H1 (cell line): ENCODE measurements at regions not wholly inside any gene's neighbourhood (a gene's known extent, or its start where the extent isn't known, plus 50 kb on each side); places are given as distances from the start of the nearest gene placed in this dataset.

Source experiments
- CTCF ChIA-PET: fragments of 300-600 bp; sonication (Branson Sonifier 250); formaldehyde crosslinking; loops from one replicate; lab custom pipeline; 2021; ENCODE audit not compliant: partially characterized antibody; lab: Charles Lee
- POLR2A ChIA-PET: fragments of 300-600 bp; sonication (Branson Sonifier 250); formaldehyde crosslinking; loops from one replicate; lab custom pipeline; 2021; ENCODE audit warnings: inconsistent platforms; ENCODE audit not compliant: partially characterized antibody; lab: Charles Lee
- DNase-seq, 2 experiments: peaks; one replicate each; pipeline versions ENCODE4 v3.0.0 to v3.0.0-alpha.2; 2010 to 2022; ENCODE audit warnings: low spot score in 2 of 2, low read depth in 1 of 2, mixed read lengths in 1 of 2
- FAIRE-seq: peaks from 2 replicates; lab custom pipeline; 2011; peaks lifted over from hg19 to GRCh38; lab: Jason Lieb, UNC
- H2AFZ ChIP-seq: 2 replicates; pipeline ENCODE4 v1.8.1; 2012; ENCODE audit warnings: low read length, inconsistent platforms
- H2AK5ac ChIP-seq: 2 replicates; pipeline ENCODE4 v1.6.1; 2013; ENCODE audit warnings: low read depth, low read length
- H2BK120ac ChIP-seq: replicated peaks from 2 replicates; pipeline ENCODE3; 2013; ENCODE audit warnings: low read depth, low read length, inconsistent platforms
- H2BK12ac ChIP-seq: 2 replicates; pipeline ENCODE4 v1.6.1; 2013; ENCODE audit warnings: low read depth, low read length
- H2BK15ac ChIP-seq: 2 replicates; pipeline ENCODE4 v1.6.1; 2013; ENCODE audit warnings: low read length
- H2BK20ac ChIP-seq: 2 replicates; pipeline ENCODE4 v1.6.1; 2013; ENCODE audit warnings: low read length
- H2BK5ac ChIP-seq: 2 replicates; pipeline ENCODE4 v1.6.1; 2013; ENCODE audit warnings: low read depth, low read length
- H3K14ac ChIP-seq: 2 replicates; pipeline ENCODE4 v1.6.1; 2013; ENCODE audit warnings: inconsistent platforms; ENCODE audit not compliant: insufficient read length
- H3K18ac ChIP-seq: 2 replicates; pipeline ENCODE4 v1.6.1; 2013; ENCODE audit warnings: low read length; ENCODE audit errors: extremely low read depth
- H3K23ac ChIP-seq: 2 replicates; pipeline ENCODE4 v1.6.1; 2013; ENCODE audit warnings: inconsistent platforms; ENCODE audit not compliant: insufficient read length
- H3K23me2 ChIP-seq: 2 replicates; pipeline ENCODE4 v1.6.1; 2013; ENCODE audit warnings: low read depth, low read length
- H3K27ac ChIP-seq: 2 replicates; pipeline ENCODE4 v1.6.1; 2011; ENCODE audit warnings: low read depth, low read length, inconsistent platforms
- H3K27me3 ChIP-seq, 4 experiments: replicated peaks in 1 of 4; 1 replicate in 1 of 4; 2 replicates in 3 of 4; pipeline versions ENCODE4 v1.6.1 to v1.8.1; 2011 to 2013; ENCODE audit warnings: low read length in 3 of 4, mild to moderate bottlenecking in 3 of 4, inconsistent platforms in 2 of 4, mixed read lengths in 2 of 4, moderate library complexity in 1 of 4; ENCODE audit not compliant: control insufficient read depth in 3 of 4, insufficient read depth in 3 of 4; ENCODE audit errors: extremely low read depth in 1 of 4
- H3K36me3 ChIP-seq, 4 experiments: 2 replicates each; pipeline versions ENCODE4 v1.6.1 to v1.8.1; 2011 to 2013; ENCODE audit warnings: mild to moderate bottlenecking in 4 of 4, low read length in 3 of 4, moderate library complexity in 2 of 4, control low read depth in 1 of 4, inconsistent platforms in 1 of 4; ENCODE audit not compliant: insufficient read depth in 4 of 4, control insufficient read depth in 2 of 4
- H3K4ac ChIP-seq: replicated peaks from 2 replicates; pipeline ENCODE3; 2013; ENCODE audit warnings: low read length, low read depth, mixed read lengths, inconsistent platforms; ENCODE audit not compliant: insufficient read length
- H3K4me1 ChIP-seq, 4 experiments: replicated peaks in 1 of 4; 1 replicate in 1 of 4; 2 replicates in 3 of 4; pipeline versions ENCODE4 v1.6.1 to v1.8.1; 2011 to 2013; ENCODE audit warnings: low read length in 3 of 4, inconsistent platforms in 2 of 4, mixed read lengths in 1 of 4; ENCODE audit not compliant: insufficient read depth in 4 of 4, control insufficient read depth in 3 of 4
- H3K4me2 ChIP-seq, 2 experiments: 2 replicates each; pipeline versions ENCODE4 v1.6.1 to v1.8.1; 2011 to 2013; ENCODE audit warnings: low read depth in 2 of 2, low read length in 2 of 2, control low read depth in 1 of 2, inconsistent platforms in 1 of 2, mild to moderate bottlenecking in 1 of 2; ENCODE audit not compliant: insufficient read depth in 1 of 2
- H3K4me3 ChIP-seq, 4 experiments: fragments of 200-600, 300-600 bp in 1 of 4; sonication (generic), shearing (Covaris generic), sonication (Bioruptor Twin) in 1 of 4; 2 replicates each; pipeline versions ENCODE4 v1.5.1 to v1.8.1; 2011 to 2016; ENCODE audit warnings: low read length in 4 of 4, low read depth in 3 of 4, control low read depth in 2 of 4, inconsistent platforms in 2 of 4, mild to moderate bottlenecking in 2 of 4, mixed read lengths in 1 of 4, moderate library complexity in 1 of 4; ENCODE audit not compliant: insufficient read depth in 2 of 4; ENCODE audit errors: extremely low read depth in 1 of 4
- H3K56ac ChIP-seq: replicated peaks from 2 replicates; pipeline ENCODE3; 2013; ENCODE audit warnings: low read depth, mild to moderate bottlenecking, mixed read lengths, low read length, inconsistent platforms; ENCODE audit not compliant: insufficient read length
- H3K79me1 ChIP-seq: 2 replicates; pipeline ENCODE4 v1.6.1; 2013; ENCODE audit warnings: low read depth, low read length, control low read depth
- H3K79me2 ChIP-seq, 2 experiments: 2 replicates each; pipeline versions ENCODE4 v1.6.1 to v1.8.1; 2012 to 2013; ENCODE audit warnings: low read length in 2 of 2, mild to moderate bottlenecking in 2 of 2, inconsistent platforms in 1 of 2; ENCODE audit not compliant: insufficient read depth in 2 of 2, control insufficient read depth in 1 of 2
- H3K9ac ChIP-seq, 4 experiments: replicated peaks in 1 of 4; 1 replicate in 1 of 4; 2 replicates in 3 of 4; pipeline versions ENCODE4 v1.6.1 to v1.8.1; 2011 to 2013; ENCODE audit warnings: low read depth in 3 of 4, low read length in 3 of 4, control low read depth in 2 of 4, mild to moderate bottlenecking in 2 of 4, moderate library complexity in 2 of 4, inconsistent platforms in 1 of 4; ENCODE audit errors: extremely low read depth in 1 of 4
- H3K9me3 ChIP-seq, 2 experiments: 2 replicates each; pipeline versions ENCODE4 v1.6.1 to v1.8.1; 2012 to 2013; ENCODE audit warnings: mild to moderate bottlenecking in 2 of 2, moderate library complexity in 2 of 2, control low read depth in 1 of 2, inconsistent platforms in 1 of 2, low read depth in 1 of 2, low read length in 1 of 2, mixed read lengths in 1 of 2; ENCODE audit not compliant: insufficient read depth in 2 of 2
- H4K20me1 ChIP-seq, 2 experiments: replicated peaks in 1 of 2; 2 replicates each; pipeline versions ENCODE3 to v1.8.1; 2011 to 2013; ENCODE audit warnings: inconsistent platforms in 2 of 2, low read length in 2 of 2, mild to moderate bottlenecking in 1 of 2; ENCODE audit not compliant: insufficient read depth in 2 of 2, control insufficient read depth in 1 of 2
- H4K5ac ChIP-seq: 2 replicates; pipeline ENCODE4 v1.6.1; 2013; ENCODE audit warnings: low read length, low read depth, mixed read lengths, inconsistent platforms; ENCODE audit not compliant: insufficient read length
- H4K8ac ChIP-seq: 2 replicates; pipeline ENCODE4 v1.8.0; 2013; ENCODE audit warnings: mild to moderate bottlenecking, moderate library complexity, low read length, inconsistent platforms; ENCODE audit not compliant: insufficient read depth; ENCODE audit errors: extremely low read depth
- H4K91ac ChIP-seq: replicated peaks from 2 replicates; pipeline ENCODE3; 2013; ENCODE audit warnings: low read length, mixed read lengths, inconsistent platforms; ENCODE audit not compliant: insufficient read length
- ATF2 ChIP-seq: IDR thresholded peaks from 2 replicates; pipeline ENCODE4 v1.6.1; 2012; ENCODE audit warnings: low read length, inconsistent platforms
- GABPA ChIP-seq: IDR thresholded peaks from 2 replicates; pipeline ENCODE4 v1.6.1; 2011; ENCODE audit warnings: mild to moderate bottlenecking, low read length, moderate library complexity, borderline replicate concordance; ENCODE audit not compliant: insufficient read depth
- KDM5A ChIP-seq: fragments of 200-600 bp; IDR thresholded peaks from 2 replicates; pipeline ENCODE4 v1.7.1; 2012; ENCODE audit warnings: mild to moderate bottlenecking, low read length, inconsistent platforms, mixed read lengths
- RBBP5 ChIP-seq: IDR thresholded peaks from 2 replicates; pipeline ENCODE4 v1.7.1; 2012; ENCODE audit warnings: low read depth, mild to moderate bottlenecking, inconsistent platforms, low read length, moderate library complexity, borderline replicate concordance
- SUZ12 ChIP-seq: fragments of 200-600 bp; sonication (generic); IDR thresholded peaks from 2 replicates; pipeline ENCODE4 v1.6.1; 2012; ENCODE audit warnings: mild to moderate bottlenecking, inconsistent platforms, low read length, moderate library complexity, mixed read lengths
- WGBS, 2 experiments: shearing (Covaris generic) in 1 of 2; methylation state at CpG; one replicate each; pipeline versions ENCODE4 v1.1.6 to v1.1.7; 2013 to 2015; ENCODE audit warnings: low lambda C conversion rate in 2 of 2, mixed read lengths in 2 of 2, inconsistent platforms in 1 of 2, low coverage in 1 of 2, missing lambda C conversion rate in 1 of 2; ENCODE audit not compliant: insufficient replicate concordance in 2 of 2, insufficient coverage in 1 of 2, insufficient read length in 1 of 2; ENCODE audit errors: extremely low coverage in 1 of 2, missing lambda C conversion rate in 1 of 2; 5-methylcytosine and 5-hydroxymethylcytosine counted together

GRCh38 chr12:75872762-75873161 is 158.8 kb downstream of the PHLDA1 start:
- H3K4me2 ChIP-seq: no peak overlapping the region
- H3K79me1 ChIP-seq: no peaks in the 10 kb centered on the region
- H2BK120ac ChIP-seq: no peak overlapping the region
- no peaks in the 10 kb centered on the region for H4K20me1 ChIP-seq
- no peak overlapping the region; the same call in 1 of the 2 replicates for H2BK15ac ChIP-seq
- no peaks in the 10 kb centered on the region for H3K9me3 ChIP-seq
- DNase-seq: no peak
- no peak overlapping the region for H3K4ac ChIP-seq
- H3K9ac ChIP-seq: no peak overlapping the region; a peak in 1 of 7 replicates
- H3K79me2 ChIP-seq: no peaks in the 10 kb centered on the region
- WGBS, 2 experiments: 94% methylated on average over 2 of the region's 2 CpGs; no CpG with 5 or more reads in 1 of the 2 experiments
- H4K91ac ChIP-seq: no peak overlapping the region
- no peak overlapping the region for H3K27ac ChIP-seq
- H2BK12ac ChIP-seq: no peak overlapping the region
- H3K4me3 ChIP-seq: no peak overlapping the region
- POLR2A ChIA-PET: no interaction called here
- no peak overlapping the region for H3K18ac ChIP-seq
- no peaks in the 10 kb centered on the region for H3K27me3 ChIP-seq
- H3K14ac ChIP-seq: no peak overlapping the region
- H4K5ac ChIP-seq: no peak overlapping the region
- no peaks in the 10 kb centered on the region for H3K36me3 ChIP-seq
- no peak overlapping the region for H2AK5ac ChIP-seq
- H3K4me1 ChIP-seq: peaks cover 0 to 11% (median 3%) of the 10 kb centered on the region in 4 experiments; a peak in 4 of 7 replicates
- no peak overlapping the region for H2BK20ac ChIP-seq
- no peaks in the 10 kb centered on the region for H3K23me2 ChIP-seq
- no peak overlapping the region for H4K8ac ChIP-seq
- no peak overlapping the region for H2BK5ac ChIP-seq
- FAIRE-seq: no peak
- H3K23ac ChIP-seq: no peak overlapping the region
- no peak overlapping the region for H2AFZ ChIP-seq
- H3K56ac ChIP-seq: no peak overlapping the region
- CTCF ChIA-PET: no interaction called here
- no peak for TF ChIP-seq ATF2
- TF ChIP-seq KDM5A: no peak
- no peak for TF ChIP-seq GABPA
- TF ChIP-seq RBBP5: no peak
- no peak for TF ChIP-seq SUZ12
